Adipocyte (in vitro differentiated cells): ENCODE measurements at regions not wholly inside any gene's neighbourhood (a gene's known extent, or its start where the extent isn't known, plus 50 kb on each side); places are given as distances from the start of the nearest gene placed in this dataset.

Experiments
- DNase-seq: peaks from one replicate; pipeline ENCODE4 v3.0.0-alpha.2; 2015; ENCODE audit warnings: low read depth
- H3K27me3 ChIP-seq: replicated peaks from 2 replicates; pipeline ENCODE4 v1.7.0; 2013; ENCODE audit warnings: mild to moderate bottlenecking, low read length, moderate library complexity; ENCODE audit not compliant: control insufficient read depth, insufficient read depth
- H3K36me3 ChIP-seq: 2 replicates; pipeline ENCODE4 v1.7.0; 2013; ENCODE audit warnings: low read length, mild to moderate bottlenecking, moderate library complexity; ENCODE audit not compliant: control insufficient read depth, insufficient read depth, severe bottlenecking
- H3K4me1 ChIP-seq: 2 replicates; pipeline ENCODE4 v1.7.0; 2013; ENCODE audit warnings: mild to moderate bottlenecking, low read length, moderate library complexity; ENCODE audit not compliant: control insufficient read depth, insufficient read depth
- H3K4me3 ChIP-seq: 2 replicates; pipeline ENCODE4 v1.7.0; 2013; ENCODE audit warnings: mild to moderate bottlenecking, low read length, moderate library complexity
- H3K9ac ChIP-seq: 2 replicates; pipeline ENCODE4 v1.7.0; 2013; ENCODE audit warnings: mild to moderate bottlenecking, low read length, moderate library complexity
- H3K9me3 ChIP-seq: 2 replicates; pipeline ENCODE4 v1.7.0; 2013; ENCODE audit warnings: mild to moderate bottlenecking, low read length, moderate library complexity; ENCODE audit not compliant: control insufficient read depth

GRCh38 chrX:137427426-137427778 lies 138.5 kb upstream of the ZIC3 start:
- Histone ChIP-seq H3K4me3 (peak overlapping the region; percentile 78), H3K27me3 (peaks cover 51% of the 10 kb centered on the region), H3K36me3 (no peaks in the 10 kb centered on the region), H3K9me3 (no peaks in the 10 kb centered on the region), H3K9ac (no peak overlapping the region), H3K4me1 (no peaks in the 10 kb centered on the region)
- no peak for DNase-seq

GRCh38 chrX:137426695-137427425 lies 139.1 kb upstream of the ZIC3 start:
- DNase-seq = no peak
- no peak overlapping the region for H3K4me3 ChIP-seq
- H3K4me1 ChIP-seq = no peaks in the 10 kb centered on the region
- no peak overlapping the region for H3K9ac ChIP-seq
- peaks cover 56% of the 10 kb centered on the region for H3K27me3 ChIP-seq
- no peaks in the 10 kb centered on the region for H3K36me3 ChIP-seq
- H3K9me3 ChIP-seq = no peaks in the 10 kb centered on the region

- H3K4me1 ChIP-seq = no peaks in the 10 kb centered on the region
- no peak overlapping the region for H3K4me3 ChIP-seq
- no peaks in the 10 kb centered on the region for H3K9me3 ChIP-seq
- no peaks in the 10 kb centered on the region for H3K36me3 ChIP-seq
- DNase-seq = no peak
- no peak overlapping the region for H3K9ac ChIP-seq
- peaks cover 54% of the 10 kb centered on the region for H3K27me3 ChIP-seq
Observed at GRCh38 chrX:137425986-137426385, 139.9 kb upstream of the ZIC3 start.

GRCh38 chrX:137425273-137425902 lies 140.5 kb upstream of the ZIC3 start:
- H3K4me1 ChIP-seq = no peaks in the 10 kb centered on the region
- H3K36me3 ChIP-seq = no peaks in the 10 kb centered on the region
- H3K27me3 ChIP-seq = peaks cover 54% of the 10 kb centered on the region
- H3K4me3 ChIP-seq = no peak overlapping the region
- no peak overlapping the region for H3K9ac ChIP-seq
- H3K9me3 ChIP-seq = no peaks in the 10 kb centered on the region
- no peak for DNase-seq

- no peak for DNase-seq
- H3K4me1 ChIP-seq = no peaks in the 10 kb centered on the region
- no peaks in the 10 kb centered on the region for H3K9me3 ChIP-seq
- H3K4me3 ChIP-seq = no peak overlapping the region
- H3K9ac ChIP-seq = no peak overlapping the region
- H3K36me3 ChIP-seq = no peaks in the 10 kb centered on the region
- peaks cover 54% of the 10 kb centered on the region for H3K27me3 ChIP-seq
Observed at GRCh38 chrX:137424679-137425078, 141.2 kb upstream of the ZIC3 start.

GRCh38 chrX:137423241-137423640 lies 142.7 kb upstream of the ZIC3 start:
- no peak overlapping the region for H3K4me3 ChIP-seq
- H3K9me3 ChIP-seq = no peaks in the 10 kb centered on the region
- peaks cover 47% of the 10 kb centered on the region for H3K27me3 ChIP-seq
- H3K9ac ChIP-seq = no peak overlapping the region
- no peaks in the 10 kb centered on the region for H3K4me1 ChIP-seq
- DNase-seq = no peak
- H3K36me3 ChIP-seq = no peaks in the 10 kb centered on the region

- no peak for DNase-seq
- H3K9me3 ChIP-seq = no peaks in the 10 kb centered on the region
- no peak overlapping the region for H3K9ac ChIP-seq
Observed at GRCh38 chrX:137418086-137418485, 147.8 kb upstream of the ZIC3 start.

GRCh38 chrX:137413190-137413589 lies 152.7 kb upstream of the ZIC3 start:
- Histone ChIP-seq H3K36me3 (no peaks in the 10 kb centered on the region), H3K9ac (no peak overlapping the region), H3K4me3 (no peak overlapping the region), H3K9me3 (no peaks in the 10 kb centered on the region), H3K27me3 (peaks cover 3% of the 10 kb centered on the region), H3K4me1 (no peaks in the 10 kb centered on the region)
- DNase-seq = no peak

More at GRCh38 chrX:137418086-137418485, 147.8 kb upstream of the ZIC3 start:
- no peak overlapping the region for H3K4me3 ChIP-seq
- H3K4me1 ChIP-seq = no peaks in the 10 kb centered on the region
- no peaks in the 10 kb centered on the region for H3K36me3 ChIP-seq
- peaks cover 15% of the 10 kb centered on the region for H3K27me3 ChIP-seq

- no peaks in the 10 kb centered on the region for H3K36me3 ChIP-seq
- H3K27me3 ChIP-seq = no peaks in the 10 kb centered on the region
- H3K9me3 ChIP-seq = no peaks in the 10 kb centered on the region
- no peak for DNase-seq
- no peak overlapping the region for H3K4me3 ChIP-seq
- no peak overlapping the region for H3K9ac ChIP-seq
- H3K4me1 ChIP-seq = no peaks in the 10 kb centered on the region
Observed at GRCh38 chrX:137405449-137406140, 160.3 kb upstream of the ZIC3 start.

- no peaks in the 10 kb centered on the region for H3K9me3 ChIP-seq
- H3K36me3 ChIP-seq = no peaks in the 10 kb centered on the region
- no peak overlapping the region for H3K9ac ChIP-seq
- H3K4me3 ChIP-seq = no peak overlapping the region
- no peak for DNase-seq
- no peaks in the 10 kb centered on the region for H3K27me3 ChIP-seq
- H3K4me1 ChIP-seq = no peaks in the 10 kb centered on the region
Observed at GRCh38 chrX:137401092-137401491, 164.8 kb upstream of the ZIC3 start.

GRCh38 chrX:137387646-137388045 lies 178.3 kb upstream of the ZIC3 start:
- no peak overlapping the region for H3K4me3 ChIP-seq
- DNase-seq = no peak
- H3K4me1 ChIP-seq = no peaks in the 10 kb centered on the region
- H3K9me3 ChIP-seq = peaks cover 3% of the 10 kb centered on the region
- H3K9ac ChIP-seq = no peak overlapping the region
- H3K27me3 ChIP-seq = no peaks in the 10 kb centered on the region
- H3K36me3 ChIP-seq = no peaks in the 10 kb centered on the region
